ENCODE measurements at regions not wholly inside any gene's neighbourhood (a gene's known extent, or its start where the extent isn't known, plus 50 kb on each side); places are given as distances from the start of the nearest gene placed in this dataset.

- no peak for TF ChIP-seq FOSB (CRISPR knock-in tag; IDR thresholded peaks at IDR 0.05)
- peak; percentile 63 for TF ChIP-seq MAFK (IDR thresholded peaks at IDR 0.05; ENCODE audit: partially characterized antibody)
- ChIA-PET POLR2A (no interaction called here), CTCF (interaction anchor here (0.7 kb wide), 1 partner anchor 29 kb away, joined by 3 read pairs; no protein-coding TSS in a partner anchor)
- FAIRE-seq (no peak), ATAC-seq (no peak), DNase-seq (ENCODE audit: low read depth in 1 of 2, low spot score in 1 of 2) (no peak)
- Histone ChIP-seq H3K4me2 (no peak overlapping the region), H3K9me3 (no peaks in the 10 kb centered on the region), H3K4me3 (no peak overlapping the region), H3K27ac (no peak overlapping the region), H3K4me1 (no peaks in the 10 kb centered on the region)
- WGBS (ENCODE audit: missing lambda C conversion rate): 6% methylated on average over 5 of the region's 5 CpGs
Observed at GRCh38 chr10:111234234-111234913, 157.5 kb downstream of the ADRA2A start.

- ChIA-PET POLR2A (no interaction called here), CTCF (no interaction called here)
- Histone ChIP-seq H3K9me3 (no peaks in the 10 kb centered on the region), H3K27ac (no peak overlapping the region), H3K4me1 (no peaks in the 10 kb centered on the region), H3K4me3 (no peak overlapping the region), H3K4me2 (no peak overlapping the region)
- no peak for DNase-seq (ENCODE audit: low read depth in 1 of 2, low spot score in 1 of 2)
- FAIRE-seq: no peak
- ATAC-seq: no peak
- 9% methylated on average over 2 of the region's 2 CpGs for WGBS (ENCODE audit: missing lambda C conversion rate)
- TF ChIP-seq HOXB13 (CRISPR knock-in tag; IDR thresholded peaks at IDR 0.05; ENCODE audit: low read depth): no peak
- TF ChIP-seq E2F6 (IDR thresholded peaks at IDR 0.05; ENCODE audit: borderline replicate concordance, low read depth): no peak
- TF ChIP-seq CBX8 (IDR thresholded peaks at IDR 0.05): no peak
- no peak for TF ChIP-seq ZFP36 (IDR thresholded peaks at IDR 0.05; ENCODE audit: borderline replicate concordance, partially characterized antibody)
- TF ChIP-seq CHD2 (IDR thresholded peaks at IDR 0.05; ENCODE audit: low read length, partially characterized antibody): no peak
- no peak for TF ChIP-seq HOXB5 (CRISPR knock-in tag; IDR thresholded peaks at IDR 0.05)
- no peak for TF ChIP-seq CTCF (IDR thresholded peaks at IDR 0.05)
- TF ChIP-seq MAFK (IDR thresholded peaks at IDR 0.05; ENCODE audit: partially characterized antibody): no peak
- TF ChIP-seq NR3C1 (IDR thresholded peaks at IDR 0.05): no peak
- no peak for TF ChIP-seq EP300 (IDR thresholded peaks at IDR 0.05)
Observed at GRCh38 chr10:111234914-111235302, 158.1 kb downstream of the ADRA2A start.

- 0% methylated on average over 1 of the region's 1 CpG for WGBS (ENCODE audit: missing lambda C conversion rate)
- DNase-seq (ENCODE audit: low read depth in 1 of 2, low spot score in 1 of 2): no peak
Observed at GRCh38 chr10:111240348-111240747, 163.5 kb downstream of the ADRA2A start.

GRCh38 chr10:111243126-111243525, 166.3 kb downstream of the ADRA2A start:
- H3K4me1 ChIP-seq: no peaks in the 10 kb centered on the region
- no peaks in the 10 kb centered on the region for H3K9me3 ChIP-seq
- no peak overlapping the region for H3K4me2 ChIP-seq
- ChIA-PET POLR2A (no interaction called here), CTCF (no interaction called here)
- DNase-seq (ENCODE audit: low read depth in 1 of 2, low spot score in 1 of 2) (no peak), ATAC-seq (no peak), FAIRE-seq (no peak)
- 21% methylated on average over 3 of the region's 3 CpGs for WGBS (ENCODE audit: missing lambda C conversion rate)
- H3K4me3 ChIP-seq: no peak overlapping the region
- no peak overlapping the region for H3K27ac ChIP-seq
- TF ChIP-seq KDM5A (IDR thresholded peaks at IDR 0.05): no peak
- TF ChIP-seq CBX8 (IDR thresholded peaks at IDR 0.05): no peak
- no peak for TF ChIP-seq POLR2A (IDR thresholded peaks at IDR 0.05; ENCODE audit: low read length)
- TF ChIP-seq NFE2L2 (conservative IDR thresholded peaks at IDR 0.05; ENCODE audit: low read length): no peak
- TF ChIP-seq BCL3 (IDR thresholded peaks at IDR 0.05): no peak
- no peak for TF ChIP-seq EHF (CRISPR knock-in tag; IDR thresholded peaks at IDR 0.05)
- TF ChIP-seq SREBF2 (IDR thresholded peaks at IDR 0.05): no peak
- no peak for TF ChIP-seq ZC3H11A (IDR thresholded peaks at IDR 0.05)
- no peak for TF ChIP-seq TFCP2L1 (CRISPR knock-in tag; IDR thresholded peaks at IDR 0.05)
- no peak for TF ChIP-seq RAD21 (conservative IDR thresholded peaks at IDR 0.05 in 1 of 2, IDR thresholded peaks at IDR 0.05 in 1 of 2)
- TF ChIP-seq EP300 (IDR thresholded peaks at IDR 0.05): no peak
- TF ChIP-seq ZFP36 (IDR thresholded peaks at IDR 0.05; ENCODE audit: borderline replicate concordance, partially characterized antibody): no peak
- no peak for TF ChIP-seq POLR2AphosphoS2 (conservative IDR thresholded peaks at IDR 0.05; ENCODE audit: low read length)
- TF ChIP-seq FOSL2 (IDR thresholded peaks at IDR 0.05): no peak
- TF ChIP-seq FOSL2 (CRISPR knock-in tag; IDR thresholded peaks at IDR 0.05): no peak
- TF ChIP-seq MAX (IDR thresholded peaks at IDR 0.05): no peak
- TF ChIP-seq HES2 (IDR thresholded peaks at IDR 0.05): no peak
- no peak for TF ChIP-seq CHD2 (IDR thresholded peaks at IDR 0.05; ENCODE audit: low read length, partially characterized antibody)
- no peak for TF ChIP-seq CTCF (IDR thresholded peaks at IDR 0.05)

More at GRCh38 chr10:111240348-111240747, 163.5 kb downstream of the ADRA2A start:
- TF ChIP-seq JUNB (IDR thresholded peaks at IDR 0.05): no peak
- TF ChIP-seq MAFK (IDR thresholded peaks at IDR 0.05; ENCODE audit: partially characterized antibody): peak; percentile 65
- CTCF ChIA-PET: no interaction called here
- POLR2A ChIA-PET: no interaction called here
- no peak overlapping the region for H3K4me2 ChIP-seq
- H3K4me1 ChIP-seq: no peaks in the 10 kb centered on the region
- H3K9me3 ChIP-seq: no peaks in the 10 kb centered on the region
- FAIRE-seq: no peak
- ATAC-seq: no peak
- no peak overlapping the region for H3K4me3 ChIP-seq
- no peak overlapping the region for H3K27ac ChIP-seq
